ENCODE measurements at regions not wholly inside any gene's neighbourhood (a gene's known extent, or its start where the extent isn't known, plus 50 kb on each side); places are given as distances from the start of the nearest gene placed in this dataset.
A peak's percentile ranks its signal among the peaks of the same experiment; 100 is the strongest.

DNA sequence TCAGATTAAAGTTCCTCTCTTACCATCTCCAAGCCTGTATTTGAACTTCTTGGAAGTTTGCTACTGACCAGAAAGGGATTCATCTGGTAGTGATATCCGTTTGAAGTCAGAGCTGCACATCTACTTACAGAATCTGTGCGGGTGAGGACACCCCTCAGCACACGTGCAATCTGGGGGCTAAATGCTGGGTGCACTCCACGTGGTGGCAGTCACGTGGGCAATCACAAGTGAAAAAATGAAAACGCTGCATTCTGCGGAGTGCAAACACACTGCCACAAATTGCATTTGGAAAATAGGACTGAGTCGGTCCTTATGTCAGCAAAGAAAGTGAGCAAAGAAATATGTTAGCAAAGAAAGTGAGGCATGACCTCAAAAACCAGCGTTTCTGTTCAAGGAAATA lies 76.1 kb upstream of the GYPC start:
- Mint-ChIP-seq H3K4me3 (ENCODE audit: unreplicated experiment) (no peak overlapping the region), H3K27me3 (ENCODE audit: insufficient read depth, unreplicated experiment) (no peaks in the 10 kb centered on the region), H3K27ac (ENCODE audit: low read depth, unreplicated experiment) (no peak overlapping the region), H3K4me1 (ENCODE audit: insufficient read depth, unreplicated experiment) (no peaks in the 10 kb centered on the region), H3K36me3 (ENCODE audit: insufficient read depth, unreplicated experiment) (no peaks in the 10 kb centered on the region), H3K9me3 (ENCODE audit: unreplicated experiment) (no peaks in the 10 kb centered on the region)
- DNase-seq (ENCODE audit: unreplicated experiment), result no peak
- TF ChIP-seq, protein P1, sequence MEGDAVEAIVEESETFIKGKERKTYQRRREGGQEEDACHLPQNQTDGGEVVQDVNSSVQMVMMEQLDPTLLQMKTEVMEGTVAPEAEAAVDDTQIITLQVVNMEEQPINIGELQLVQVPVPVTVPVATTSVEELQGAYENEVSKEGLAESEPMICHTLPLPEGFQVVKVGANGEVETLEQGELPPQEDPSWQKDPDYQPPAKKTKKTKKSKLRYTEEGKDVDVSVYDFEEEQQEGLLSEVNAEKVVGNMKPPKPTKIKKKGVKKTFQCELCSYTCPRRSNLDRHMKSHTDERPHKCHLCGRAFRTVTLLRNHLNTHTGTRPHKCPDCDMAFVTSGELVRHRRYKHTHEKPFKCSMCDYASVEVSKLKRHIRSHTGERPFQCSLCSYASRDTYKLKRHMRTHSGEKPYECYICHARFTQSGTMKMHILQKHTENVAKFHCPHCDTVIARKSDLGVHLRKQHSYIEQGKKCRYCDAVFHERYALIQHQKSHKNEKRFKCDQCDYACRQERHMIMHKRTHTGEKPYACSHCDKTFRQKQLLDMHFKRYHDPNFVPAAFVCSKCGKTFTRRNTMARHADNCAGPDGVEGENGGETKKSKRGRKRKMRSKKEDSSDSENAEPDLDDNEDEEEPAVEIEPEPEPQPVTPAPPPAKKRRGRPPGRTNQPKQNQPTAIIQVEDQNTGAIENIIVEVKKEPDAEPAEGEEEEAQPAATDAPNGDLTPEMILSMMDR (IDR thresholded peaks at IDR 0.05; ENCODE audit: unreplicated experiment), result no peak
- ChIA-PET CTCF (no interaction called here), POLR2A (no interaction called here)
- no TSS peak for BruUV-seq (replicated peaks)
- intact Hi-C loops (cut with micrococcal nuclease), result no loop called here

DNA sequence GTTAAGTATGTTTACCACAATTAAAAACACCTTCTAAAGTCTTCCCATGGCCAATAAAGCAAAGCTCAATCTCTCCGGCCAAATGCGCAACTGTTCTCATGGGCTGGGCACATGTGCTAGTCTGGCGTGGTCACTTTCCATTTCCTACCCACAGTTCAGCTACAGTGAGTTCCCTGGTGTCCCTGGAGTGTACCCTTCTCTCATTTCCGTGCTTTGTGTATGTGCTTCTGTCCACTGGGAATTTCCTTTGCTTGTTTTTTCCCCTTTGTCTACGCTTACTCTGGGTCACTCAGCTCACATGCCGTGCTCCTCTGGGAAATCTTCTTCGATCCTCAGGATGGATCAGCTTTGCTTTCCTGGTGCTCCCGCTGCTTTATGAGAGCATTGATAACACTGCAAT lies 69.6 kb upstream of the GYPC start:
- Mint-ChIP-seq H3K36me3 (ENCODE audit: insufficient read depth, unreplicated experiment) (no peaks in the 10 kb centered on the region), H3K27me3 (ENCODE audit: insufficient read depth, unreplicated experiment) (peaks cover 13% of the 10 kb centered on the region), H3K4me1 (ENCODE audit: insufficient read depth, unreplicated experiment) (no peaks in the 10 kb centered on the region), H3K9me3 (ENCODE audit: unreplicated experiment) (no peaks in the 10 kb centered on the region), H3K4me3 (ENCODE audit: unreplicated experiment) (no peak overlapping the region), H3K27ac (ENCODE audit: low read depth, unreplicated experiment) (no peak overlapping the region)
- POLR2A ChIA-PET, result no interaction called here
- no peak for DNase-seq (ENCODE audit: unreplicated experiment)
- BruUV-seq (replicated peaks), result no TSS peak
- intact Hi-C loops (cut with micrococcal nuclease), result no loop called here
- CTCF ChIA-PET, result no interaction called here
- TF ChIP-seq, protein P1 (IDR thresholded peaks at IDR 0.05; ENCODE audit: unreplicated experiment), result no peak

DNA sequence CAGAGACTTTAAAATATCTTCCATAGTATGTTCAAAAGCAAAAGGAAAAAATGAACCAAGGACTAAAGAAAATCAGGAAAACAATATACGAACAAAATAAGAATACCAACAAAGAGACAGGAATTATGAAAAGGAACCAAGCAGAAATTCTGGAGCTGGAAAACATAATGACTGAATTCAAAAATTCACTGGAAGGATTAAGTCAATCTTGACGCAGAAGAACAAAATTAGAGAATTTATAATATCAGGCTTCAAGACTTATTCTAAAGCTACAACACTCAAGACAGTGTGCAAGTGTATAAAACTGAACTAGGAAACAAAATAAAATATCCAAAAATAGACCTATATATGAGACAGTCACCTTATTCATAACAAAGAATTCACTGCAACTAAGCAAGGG lies 56.9 kb upstream of the GYPC start:
- ChIA-PET CTCF (no interaction called here), POLR2A (no interaction called here)
- no peak overlapping the region for H3K4me3 Mint-ChIP-seq (ENCODE audit: unreplicated experiment)
- no peak overlapping the region for H3K27ac Mint-ChIP-seq (ENCODE audit: low read depth, unreplicated experiment)
- no peaks in the 10 kb centered on the region for H3K27me3 Mint-ChIP-seq (ENCODE audit: insufficient read depth, unreplicated experiment)
- no peak for DNase-seq (ENCODE audit: unreplicated experiment)
- no TSS peak for BruUV-seq (replicated peaks)
- H3K9me3 Mint-ChIP-seq (ENCODE audit: unreplicated experiment), result peaks cover 11% of the 10 kb centered on the region
- H3K36me3 Mint-ChIP-seq (ENCODE audit: insufficient read depth, unreplicated experiment), result no peaks in the 10 kb centered on the region
- intact Hi-C loops (cut with micrococcal nuclease), result no loop called here
- TF ChIP-seq, protein P1 (IDR thresholded peaks at IDR 0.05; ENCODE audit: unreplicated experiment), result no peak
- peaks cover 10% of the 10 kb centered on the region for H3K4me1 Mint-ChIP-seq (ENCODE audit: insufficient read depth, unreplicated experiment)

- H3K36me3 Mint-ChIP-seq (ENCODE audit: insufficient read depth, unreplicated experiment), result no peaks in the 10 kb centered on the region
- peaks cover 24% of the 10 kb centered on the region for H3K9me3 Mint-ChIP-seq (ENCODE audit: unreplicated experiment)
- intact Hi-C loops (cut with micrococcal nuclease), result no loop called here
- BruUV-seq (replicated peaks), result no TSS peak
- DNase-seq (ENCODE audit: unreplicated experiment), result peak; percentile 12
- ChIA-PET POLR2A (no interaction called here), CTCF (no interaction called here)
- H3K4me1 Mint-ChIP-seq (ENCODE audit: insufficient read depth, unreplicated experiment), result peaks cover 10% of the 10 kb centered on the region
- H3K27ac Mint-ChIP-seq (ENCODE audit: low read depth, unreplicated experiment), result no peak overlapping the region
- H3K4me3 Mint-ChIP-seq (ENCODE audit: unreplicated experiment), result no peak overlapping the region
- TF ChIP-seq, protein P1 (IDR thresholded peaks at IDR 0.05; ENCODE audit: unreplicated experiment), result no peak
- H3K27me3 Mint-ChIP-seq (ENCODE audit: insufficient read depth, unreplicated experiment), result no peaks in the 10 kb centered on the region
These were observed 55.2 kb upstream of the GYPC start for GRCh38 chr2:126600742-126601141.

Data from MCF 10A (cell line).